ENCODE measurements at regions not wholly inside any gene's neighbourhood (a gene's known extent, or its start where the extent isn't known, plus 50 kb on each side); places are given as distances from the start of the nearest gene placed in this dataset.

- no peak for TF ChIP-seq CTCF (IDR thresholded peaks at IDR 0.05)
- TF ChIP-seq POLR2A (IDR thresholded peaks at IDR 0.05) = no peak
Observed at GRCh38 chr3:28699283-28699682, 350.7 kb upstream of the AZI2 start.
